Memory B cell (primary cell): ENCODE measurements at regions not wholly inside any gene's neighbourhood (a gene's known extent, or its start where the extent isn't known, plus 50 kb on each side); places are given as distances from the start of the nearest gene placed in this dataset.
"Not testable (repeated sequence)": the region's sequence is repeated elsewhere in the genome, so short reads cannot be mapped to it uniquely, and the experiment has no call there.

Source experiments
- ATAC-seq: fragments of 150-1000 bp; cut with Tn5 transposase; 2 replicates; pipeline ENCODE4 v1.10.0; 2021; ENCODE audit warnings: low read depth, mild to moderate bottlenecking, moderate library complexity
- DNase-seq, 2 donors: peaks; one replicate each; pipeline ENCODE4 v3.0.0; 2022; ENCODE audit warnings: low spot score in 2 of 2
- H3K27ac Mint-ChIP-seq: one replicate; pipeline ENCODE4 v1.8.0; 2022; ENCODE audit warnings: mild to moderate bottlenecking, moderate library complexity, mixed read lengths
- H3K27me3 Mint-ChIP-seq: one replicate; pipeline ENCODE4 v1.8.0; 2022; ENCODE audit warnings: mixed read lengths
- H3K36me3 Mint-ChIP-seq: one replicate; pipeline ENCODE4 v1.8.0; 2022; ENCODE audit warnings: mild to moderate bottlenecking, mixed read lengths
- H3K4me1 Mint-ChIP-seq: one replicate; pipeline ENCODE4 v1.8.0; 2022; ENCODE audit warnings: mixed read lengths
- H3K4me3 Mint-ChIP-seq: one replicate; pipeline ENCODE4 v1.8.0; 2022; ENCODE audit warnings: mild to moderate bottlenecking, moderate library complexity, mixed read lengths
- H3K9me3 Mint-ChIP-seq: one replicate; pipeline ENCODE4 v1.8.0; 2022; ENCODE audit warnings: mixed read lengths

DNA sequence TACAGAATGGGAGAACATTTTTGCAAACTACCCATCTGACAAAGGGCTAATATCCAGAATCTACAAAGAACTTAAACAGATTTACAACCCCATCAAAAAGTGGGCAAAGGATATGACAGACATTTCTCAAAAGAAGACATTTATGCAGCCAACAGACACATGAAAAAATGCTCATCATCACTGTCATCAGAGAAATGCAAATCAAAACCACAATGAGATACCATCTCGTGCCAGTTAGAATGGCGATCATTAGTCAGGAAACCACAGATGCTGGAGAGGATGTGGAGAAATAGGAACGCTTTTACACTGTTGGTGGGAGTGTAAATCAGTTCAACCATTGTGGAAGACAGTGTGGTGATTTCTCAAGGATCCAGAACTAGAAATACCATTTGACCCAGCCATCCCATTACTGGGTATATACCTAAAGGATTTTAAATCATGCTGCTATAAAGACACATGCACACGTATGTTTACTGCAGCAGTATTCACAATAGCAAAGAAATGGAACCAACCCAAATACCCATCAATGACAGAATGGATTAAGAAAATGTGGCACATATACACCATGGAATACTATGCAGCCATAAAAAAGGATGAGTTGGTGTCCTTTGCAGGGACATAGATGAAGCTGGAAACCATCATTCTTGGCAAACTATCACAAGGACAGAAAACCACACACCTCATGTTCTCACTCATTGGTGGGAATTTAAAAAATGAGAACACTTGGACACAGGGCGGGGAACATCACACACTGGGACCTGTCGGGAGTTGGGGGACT is 317.7 kb upstream of the THBS1 start:
- not testable (repeated sequence) for H3K27ac Mint-ChIP-seq, H3K36me3 Mint-ChIP-seq, DNase-seq, H3K9me3 Mint-ChIP-seq, H3K27me3 Mint-ChIP-seq, H3K4me1 Mint-ChIP-seq, H3K4me3 Mint-ChIP-seq, ATAC-seq

DNA sequence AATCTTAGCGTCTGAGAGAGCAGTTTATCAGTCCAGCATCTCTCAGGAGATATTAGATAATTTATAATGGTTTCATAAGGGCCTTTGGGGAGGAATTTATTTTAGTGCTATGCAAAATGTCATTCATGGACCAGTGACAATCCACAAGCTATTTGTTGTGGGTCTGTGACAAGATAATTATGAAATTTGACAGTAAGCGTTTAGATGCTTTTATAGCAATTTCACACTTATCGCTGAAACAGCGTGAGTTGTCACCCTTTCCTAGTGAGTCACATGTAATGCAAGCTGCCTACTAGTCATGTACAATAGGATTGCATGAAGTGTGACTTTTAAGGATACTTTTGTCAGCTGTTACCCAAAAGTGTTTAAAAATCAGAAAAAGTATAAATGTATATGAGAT is 315.6 kb upstream of the THBS1 start:
- Mint-ChIP-seq H3K27me3 (no peaks in the 10 kb centered on the region), H3K36me3 (no peaks in the 10 kb centered on the region), H3K9me3 (no peaks in the 10 kb centered on the region), H3K27ac (no peak overlapping the region), H3K4me3 (no peak overlapping the region), H3K4me1 (no peaks in the 10 kb centered on the region)
- ATAC-seq (no peak), DNase-seq (no peak)

DNA sequence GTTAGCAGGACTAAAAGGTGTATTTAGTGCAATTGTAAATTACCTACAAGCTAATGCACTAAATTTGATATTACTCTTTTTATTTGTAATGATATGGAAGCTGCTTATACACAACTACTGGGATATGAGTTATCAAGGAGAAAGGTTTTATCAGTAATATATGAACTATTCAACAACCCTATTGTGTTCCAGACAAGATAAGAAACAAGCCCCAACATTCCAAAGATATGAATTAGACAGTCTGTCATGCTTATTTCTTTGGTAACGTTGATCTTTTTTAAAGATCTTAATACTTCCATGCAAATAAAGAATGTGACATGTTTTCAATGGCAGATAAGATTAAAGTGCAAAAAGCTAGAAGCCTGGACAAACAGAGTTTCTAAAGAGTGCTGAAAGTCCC is 314.0 kb upstream of the THBS1 start:
- no peak overlapping the region for H3K27ac Mint-ChIP-seq
- no peak for DNase-seq

DNA sequence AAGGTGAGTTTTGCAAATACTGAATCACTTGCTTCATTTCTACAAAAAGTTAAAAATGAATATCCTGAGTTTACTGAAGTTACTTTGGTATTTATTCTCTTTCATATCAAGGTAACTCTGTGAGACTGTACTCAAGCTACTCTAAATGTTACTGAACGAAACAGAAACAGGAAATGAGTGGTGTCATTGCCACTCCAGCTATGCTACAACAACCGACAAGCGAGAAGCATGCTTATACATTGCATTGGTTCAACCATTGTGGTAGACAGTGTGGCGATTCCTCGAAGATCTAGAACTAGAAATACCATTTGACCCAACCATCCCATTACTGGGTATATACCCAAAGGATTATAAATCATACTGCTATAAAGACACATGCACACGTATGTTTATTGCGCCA is 313.2 kb upstream of the THBS1 start:
- no peaks in the 10 kb centered on the region for H3K36me3 Mint-ChIP-seq
- no peak overlapping the region for H3K27ac Mint-ChIP-seq
- no peak overlapping the region for H3K4me3 Mint-ChIP-seq
- ATAC-seq: no peak
- no peak for DNase-seq
- H3K4me1 Mint-ChIP-seq: no peaks in the 10 kb centered on the region
- H3K27me3 Mint-ChIP-seq: no peaks in the 10 kb centered on the region
- H3K9me3 Mint-ChIP-seq: no peaks in the 10 kb centered on the region

More for the DNA sequence above, 314.0 kb upstream of the THBS1 start:
- Mint-ChIP-seq H3K4me1 (no peaks in the 10 kb centered on the region), H3K27me3 (no peaks in the 10 kb centered on the region), H3K9me3 (no peaks in the 10 kb centered on the region), H3K4me3 (no peak overlapping the region), H3K36me3 (no peaks in the 10 kb centered on the region)
- no peak for ATAC-seq

DNA sequence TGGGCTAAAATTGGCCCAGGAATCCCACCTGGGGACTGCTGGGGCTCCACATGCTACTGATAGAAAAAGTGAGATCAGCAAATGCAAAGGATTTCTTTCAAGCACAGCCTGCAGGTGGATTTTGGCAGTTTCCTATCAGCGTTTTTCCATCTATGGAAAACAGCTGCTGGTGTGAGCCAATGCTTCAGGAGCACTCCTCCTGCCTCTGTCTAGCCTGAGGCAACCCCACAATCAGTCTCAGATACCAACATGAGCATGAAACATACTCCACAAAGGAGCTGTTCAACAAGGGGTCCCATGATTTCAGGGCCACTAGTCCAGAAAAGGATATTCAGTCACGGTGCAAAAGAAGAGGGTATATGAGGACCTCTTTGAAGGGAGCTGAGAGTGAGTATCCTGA is 311.5 kb upstream of the THBS1 start:
- H3K36me3 Mint-ChIP-seq: no peaks in the 10 kb centered on the region
- H3K4me3 Mint-ChIP-seq: no peak overlapping the region
- H3K9me3 Mint-ChIP-seq: no peaks in the 10 kb centered on the region
- no peak overlapping the region for H3K27ac Mint-ChIP-seq
- no peaks in the 10 kb centered on the region for H3K27me3 Mint-ChIP-seq
- DNase-seq: no peak
- H3K4me1 Mint-ChIP-seq: no peaks in the 10 kb centered on the region
- ATAC-seq: no peak

DNA sequence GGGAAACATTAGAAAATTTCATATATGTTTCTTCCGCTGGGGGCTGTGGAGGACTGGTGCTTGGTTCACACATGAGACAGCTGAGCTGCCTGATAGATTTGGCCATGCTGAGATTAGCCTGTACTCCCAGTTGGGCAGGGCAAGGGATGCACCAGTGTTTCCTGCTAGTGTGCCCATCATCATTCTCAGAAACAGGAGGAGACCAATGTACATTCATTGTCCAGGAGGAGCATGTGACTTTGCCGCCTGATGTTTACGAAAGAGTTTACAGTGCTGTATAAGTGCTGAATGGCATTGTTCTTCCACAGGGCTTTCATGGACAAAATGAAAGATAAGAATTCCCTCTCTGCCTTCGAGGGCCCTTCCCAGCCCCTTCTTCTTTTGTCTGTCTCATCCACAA is 311.1 kb upstream of the THBS1 start:
- ATAC-seq: no peak
- no peak overlapping the region for H3K27ac Mint-ChIP-seq

DNA sequence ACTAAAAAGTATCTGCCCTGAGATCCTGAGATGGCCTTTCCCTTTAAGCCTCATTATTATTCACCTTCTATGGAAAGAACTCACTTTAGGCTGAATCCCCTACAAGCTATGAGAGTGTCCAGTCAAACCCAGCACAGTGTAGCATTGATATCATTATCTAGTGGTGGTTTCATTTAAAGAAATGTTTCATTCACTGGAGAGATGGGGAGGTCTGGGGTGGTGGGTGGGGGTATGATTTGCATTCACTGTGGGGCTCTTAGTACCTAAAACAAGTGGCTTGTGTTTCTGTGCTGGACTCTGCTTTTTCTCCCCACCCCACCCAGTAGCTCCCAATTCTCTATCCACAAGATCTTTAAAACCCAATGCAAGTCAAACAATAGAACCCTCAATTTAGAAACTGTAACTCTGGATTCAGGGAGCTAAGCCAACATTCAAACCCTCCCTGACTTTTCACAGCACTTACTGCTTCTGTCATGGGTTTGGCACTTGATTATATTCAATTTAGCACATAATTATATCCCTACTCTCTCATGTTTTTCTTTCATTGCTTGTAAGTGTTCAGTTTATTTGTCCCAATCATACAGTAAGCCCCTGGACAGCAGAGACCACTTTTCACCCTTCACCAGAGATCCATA is 310.5 kb upstream of the THBS1 start:
- DNase-seq (no peak), ATAC-seq (no peak)
- Mint-ChIP-seq H3K27me3 (no peaks in the 10 kb centered on the region), H3K36me3 (no peaks in the 10 kb centered on the region), H3K27ac (no peak overlapping the region), H3K4me3 (no peak overlapping the region), H3K4me1 (no peaks in the 10 kb centered on the region), H3K9me3 (no peaks in the 10 kb centered on the region)

More for the DNA sequence above, 311.1 kb upstream of the THBS1 start:
- H3K4me3 Mint-ChIP-seq: no peak overlapping the region
- H3K27me3 Mint-ChIP-seq: no peaks in the 10 kb centered on the region
- no peaks in the 10 kb centered on the region for H3K36me3 Mint-ChIP-seq
- no peaks in the 10 kb centered on the region for H3K9me3 Mint-ChIP-seq
- H3K4me1 Mint-ChIP-seq: no peaks in the 10 kb centered on the region
- DNase-seq: no peak

DNA sequence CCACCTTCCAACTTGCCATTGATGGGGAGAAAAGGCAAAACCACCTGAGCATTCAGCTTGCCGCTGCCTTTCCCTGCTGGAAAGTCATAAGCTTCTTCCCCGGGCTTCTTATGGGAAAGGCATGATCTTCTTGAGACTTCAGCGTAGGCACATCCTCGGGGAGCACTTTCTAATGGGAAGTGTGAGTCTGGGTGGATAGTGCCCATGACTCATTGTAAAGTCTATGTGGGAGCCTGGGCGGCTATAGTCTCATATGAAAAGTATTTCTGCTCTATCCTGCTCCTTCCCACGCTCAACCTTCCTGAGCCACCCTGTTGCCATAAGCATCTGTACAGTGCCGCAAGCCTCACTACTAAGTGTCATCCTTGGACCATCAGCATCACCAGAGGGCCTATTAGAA is 309.9 kb upstream of the THBS1 start:
- ATAC-seq: no peak
- H3K27me3 Mint-ChIP-seq: no peaks in the 10 kb centered on the region
- no peaks in the 10 kb centered on the region for H3K9me3 Mint-ChIP-seq
- no peaks in the 10 kb centered on the region for H3K4me1 Mint-ChIP-seq
- no peaks in the 10 kb centered on the region for H3K36me3 Mint-ChIP-seq
- DNase-seq: no peak
- no peak overlapping the region for H3K27ac Mint-ChIP-seq
- no peak overlapping the region for H3K4me3 Mint-ChIP-seq

DNA sequence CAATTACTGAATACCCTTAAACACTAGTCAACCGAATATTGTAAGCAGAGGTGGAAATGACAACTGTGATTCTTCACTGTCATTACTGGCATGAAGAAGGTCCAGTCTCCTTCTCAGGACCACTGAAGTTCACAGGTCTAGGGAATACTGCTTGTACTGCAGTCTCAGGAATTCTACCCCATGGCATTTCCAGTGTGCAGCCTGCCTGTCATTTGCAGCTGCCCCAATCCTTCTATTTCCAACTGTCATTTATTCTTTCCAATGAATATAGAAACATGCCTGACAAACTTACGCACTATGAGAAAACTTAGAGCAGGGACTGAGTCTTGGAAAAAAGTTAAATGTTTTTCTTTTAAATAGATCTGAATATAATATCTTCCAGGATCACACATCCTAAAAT is 308.0 kb upstream of the THBS1 start:
- no peak for ATAC-seq
- no peaks in the 10 kb centered on the region for H3K27me3 Mint-ChIP-seq
- H3K4me1 Mint-ChIP-seq: no peaks in the 10 kb centered on the region

DNA sequence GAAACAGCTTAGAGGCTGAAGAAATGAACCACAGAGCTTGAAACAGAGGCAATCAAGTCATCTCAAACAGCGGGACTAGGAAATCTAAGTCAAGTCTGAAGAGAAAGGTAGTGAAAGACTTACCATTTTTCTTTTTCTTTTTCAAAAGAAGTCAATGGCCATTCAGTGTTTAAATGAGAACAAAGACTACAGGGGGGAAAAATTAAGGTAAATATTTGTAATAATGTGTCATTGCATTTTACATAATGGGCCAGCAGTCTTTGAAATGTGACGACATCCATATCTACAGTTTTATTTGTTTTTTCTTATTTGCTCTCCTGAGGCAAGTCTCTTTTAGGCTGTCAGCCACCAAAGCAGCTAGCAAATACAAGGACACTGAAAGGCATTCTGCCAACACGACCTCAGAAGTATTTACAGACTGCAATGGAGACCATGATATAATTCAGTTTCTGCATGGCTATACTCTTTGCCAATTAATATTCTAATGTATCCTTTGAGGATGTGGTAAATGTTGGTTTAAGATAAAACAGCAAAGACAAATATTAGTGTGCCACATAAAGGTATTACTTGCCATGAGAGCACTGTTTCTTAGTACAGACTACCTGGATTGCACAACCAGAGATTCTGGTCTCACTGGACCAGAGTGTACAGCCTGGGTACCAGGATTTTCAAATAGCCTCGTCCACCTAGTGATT is 307.0 kb upstream of the THBS1 start:
- no peaks in the 10 kb centered on the region for H3K27me3 Mint-ChIP-seq
- no peak for DNase-seq

More for the DNA sequence above, 308.0 kb upstream of the THBS1 start:
- Mint-ChIP-seq H3K27ac (no peak overlapping the region), H3K9me3 (no peaks in the 10 kb centered on the region), H3K36me3 (no peaks in the 10 kb centered on the region), H3K4me3 (no peak overlapping the region)
- no peak for DNase-seq

DNA sequence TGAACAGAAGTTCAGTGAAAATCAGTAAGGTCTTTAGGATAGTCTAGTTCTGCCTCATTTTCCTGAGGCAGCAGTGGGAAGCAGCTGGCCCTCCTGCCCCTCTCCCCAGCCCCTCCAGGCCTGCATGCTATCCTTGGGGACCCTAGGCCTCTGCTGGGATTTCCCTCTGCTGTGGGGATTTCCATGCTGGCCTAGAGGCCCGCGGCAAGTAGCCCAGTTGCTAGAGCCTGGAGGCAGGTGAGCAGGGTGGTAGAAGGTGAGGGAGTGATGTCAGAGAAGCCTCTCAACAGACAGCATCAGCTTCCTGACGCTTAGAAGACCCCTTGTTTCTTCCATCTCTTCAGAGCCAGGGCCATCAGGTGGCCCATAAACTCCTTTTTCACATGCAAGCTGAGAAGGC is 305.8 kb upstream of the THBS1 start:
- no peaks in the 10 kb centered on the region for H3K36me3 Mint-ChIP-seq
- H3K4me3 Mint-ChIP-seq: no peak overlapping the region
- no peak overlapping the region for H3K27ac Mint-ChIP-seq
- ATAC-seq (no peak), DNase-seq (no peak)
- no peaks in the 10 kb centered on the region for H3K4me1 Mint-ChIP-seq
- peaks cover 2% of the 10 kb centered on the region for H3K9me3 Mint-ChIP-seq
- H3K27me3 Mint-ChIP-seq: no peaks in the 10 kb centered on the region

More for the DNA sequence above, 307.0 kb upstream of the THBS1 start:
- no peaks in the 10 kb centered on the region for H3K36me3 Mint-ChIP-seq
- H3K9me3 Mint-ChIP-seq: peaks cover 2% of the 10 kb centered on the region
- no peaks in the 10 kb centered on the region for H3K4me1 Mint-ChIP-seq
- no peak overlapping the region for H3K27ac Mint-ChIP-seq
- no peak overlapping the region for H3K4me3 Mint-ChIP-seq
- no peak for ATAC-seq

DNA sequence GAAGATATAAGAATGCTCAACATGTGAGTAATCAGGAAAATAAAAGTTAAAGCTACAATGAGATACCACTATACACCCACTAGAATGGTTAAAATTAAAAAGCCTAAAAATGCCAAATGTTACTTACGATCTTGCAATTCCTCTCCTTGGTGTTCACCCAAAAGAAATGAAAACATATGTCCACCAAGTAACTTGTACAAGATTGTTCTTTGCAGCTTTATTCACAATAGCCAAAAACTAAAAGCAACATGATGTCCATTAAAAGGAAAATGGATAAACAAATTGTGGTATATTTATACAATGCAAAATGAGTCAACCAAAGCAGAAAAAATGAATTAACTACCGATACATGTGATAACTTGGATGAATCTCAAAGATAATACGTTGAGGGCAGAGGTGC is 301.6 kb upstream of the THBS1 start:
- no peak overlapping the region for H3K4me3 Mint-ChIP-seq
- no peaks in the 10 kb centered on the region for H3K4me1 Mint-ChIP-seq
- H3K27ac Mint-ChIP-seq: no peak overlapping the region
- peaks cover 2% of the 10 kb centered on the region for H3K9me3 Mint-ChIP-seq
- ATAC-seq (no peak), DNase-seq (no peak)
- no peaks in the 10 kb centered on the region for H3K36me3 Mint-ChIP-seq
- no peaks in the 10 kb centered on the region for H3K27me3 Mint-ChIP-seq

DNA sequence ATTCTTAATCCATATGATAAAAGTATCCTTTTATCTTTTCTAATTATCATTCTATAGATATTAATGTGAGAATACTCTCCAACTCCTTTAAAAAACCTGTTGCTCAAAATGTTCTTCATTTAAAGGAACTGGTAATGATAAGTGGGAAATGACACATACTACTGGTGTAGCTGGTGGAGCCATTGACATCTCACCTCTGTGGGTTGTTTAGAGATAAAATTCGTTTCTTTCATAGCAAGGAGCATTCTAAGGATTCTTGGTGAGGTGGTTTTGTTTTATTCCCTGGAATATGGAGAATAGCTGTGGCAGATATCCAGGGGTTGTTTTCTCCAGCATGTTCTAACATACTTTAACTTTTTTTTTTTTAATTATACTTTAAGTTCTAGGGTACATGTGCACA is 299.8 kb upstream of the THBS1 start:
- no peak overlapping the region for H3K4me3 Mint-ChIP-seq
- H3K36me3 Mint-ChIP-seq: no peaks in the 10 kb centered on the region
- H3K27ac Mint-ChIP-seq: no peak overlapping the region
- no peak for ATAC-seq
- peaks cover 2% of the 10 kb centered on the region for H3K9me3 Mint-ChIP-seq
- H3K27me3 Mint-ChIP-seq: no peaks in the 10 kb centered on the region
- no peaks in the 10 kb centered on the region for H3K4me1 Mint-ChIP-seq
- DNase-seq: no peak

DNA sequence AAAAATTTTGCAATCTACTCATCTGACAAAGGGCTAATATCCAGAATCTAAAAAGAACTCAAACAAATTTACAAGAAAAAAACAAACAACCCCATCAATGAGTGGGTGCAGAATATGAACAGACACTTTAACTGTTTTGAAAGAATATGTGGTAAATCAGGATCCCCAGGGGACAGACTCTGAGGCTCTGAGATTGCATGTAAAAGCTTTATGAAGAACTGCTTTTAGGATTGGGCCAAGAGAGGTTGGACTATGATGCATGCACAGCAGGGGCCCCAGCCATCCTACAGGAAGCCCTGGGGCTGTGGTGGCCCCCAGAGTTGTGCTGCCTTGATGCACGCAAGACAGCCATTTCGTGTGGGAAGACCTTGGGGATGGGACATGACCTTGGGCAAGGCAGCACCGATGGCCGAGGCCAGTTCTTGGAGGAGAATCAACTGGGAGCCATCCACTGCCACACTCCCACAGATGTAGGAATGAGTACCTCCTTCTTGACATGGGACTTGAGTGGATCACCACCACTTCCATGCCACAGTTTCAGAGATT is 298.1 kb upstream of the THBS1 start:
- Mint-ChIP-seq H3K27me3 (no peaks in the 10 kb centered on the region), H3K4me1 (no peaks in the 10 kb centered on the region), H3K4me3 (no peak overlapping the region), H3K9me3 (peaks cover 2% of the 10 kb centered on the region), H3K27ac (no peak overlapping the region), H3K36me3 (no peaks in the 10 kb centered on the region)
- ATAC-seq (no peak), DNase-seq (no peak)
